ENCODE measurements at regions not wholly inside any gene's neighbourhood (a gene's known extent, or its start where the extent isn't known, plus 50 kb on each side); places are given as distances from the start of the nearest gene placed in this dataset.
"Not testable (repeated sequence)": the region's sequence is repeated elsewhere in the genome, so short reads cannot be mapped to it uniquely, and the experiment has no call there.

GRCh38 chr4:54586320-54586955 is 71.3 kb upstream of the KIT start:
- DNase-seq = no peak

- no peak for DNase-seq
Measured at GRCh38 chr4:54587107-54587891, 70.5 kb upstream of the KIT start.

GRCh38 chr4:54588404-54588803 is 69.4 kb upstream of the KIT start:
- DNase-seq = no peak

GRCh38 chr4:54589586-54589985 is 68.2 kb upstream of the KIT start:
- DNase-seq = no peak

- DNase-seq = no peak
Measured at GRCh38 chr4:54593795-54594322, 63.9 kb upstream of the KIT start.

- no peak for DNase-seq
Measured at GRCh38 chr4:54596201-54596600, 61.6 kb upstream of the KIT start.

- not testable (repeated sequence) for DNase-seq
Measured at GRCh38 chr4:54597678-54598077, 60.1 kb upstream of the KIT start.

- not testable (repeated sequence) for DNase-seq
Measured at GRCh38 chr4:54602175-54602574, 55.6 kb upstream of the KIT start.

GRCh38 chr4:54607067-54607466 is 50.7 kb upstream of the KIT start:
- DNase-seq = no peak

GRCh38 chr4:54607521-54607920 is 50.2 kb upstream of the KIT start:
- no peak for DNase-seq
